Endothelial cell of umbilical vein (primary cell): ENCODE measurements at regions not wholly inside any gene's neighbourhood (a gene's known extent, or its start where the extent isn't known, plus 50 kb on each side); places are given as distances from the start of the nearest gene placed in this dataset.

Experiments used
- EZH2 ChIP-seq: IDR thresholded peaks from 2 replicates; pipeline ENCODE4 v1.6.1; 2012; ENCODE audit warnings: borderline replicate concordance, low read depth, mild to moderate bottlenecking, moderate library complexity, low read length, inconsistent platforms; ENCODE audit not compliant: severe bottlenecking
- FOS ChIP-seq: IDR thresholded peaks from 2 replicates; pipeline ENCODE4 v1.6.1; 2011; ENCODE audit warnings: mild to moderate bottlenecking, low read length, moderate library complexity, borderline replicate concordance; ENCODE audit not compliant: insufficient read depth
- GATA2 ChIP-seq: IDR thresholded peaks from 2 replicates; pipeline ENCODE4 v1.7.0; 2011; ENCODE audit warnings: low read depth, mild to moderate bottlenecking, moderate library complexity, mixed read lengths, low read length; ENCODE audit not compliant: insufficient read length, insufficient read depth
- JUN ChIP-seq: IDR thresholded peaks from 2 replicates; pipeline ENCODE4 v1.6.1; 2011; ENCODE audit warnings: borderline replicate concordance, low read depth; ENCODE audit not compliant: insufficient read length, insufficient read depth
- MYC ChIP-seq: IDR thresholded peaks from one replicate; pipeline ENCODE4 v1.6.1; 2011; ENCODE audit warnings: mild to moderate bottlenecking, low read depth, low read length
- POLR2A ChIP-seq: IDR thresholded peaks from 2 replicates; pipeline ENCODE4 v1.6.1; 2012; ENCODE audit warnings: low read depth, mild to moderate bottlenecking, control low read depth, low read length
- POLR2AphosphoS5 ChIP-seq: IDR thresholded peaks from 2 replicates; pipeline ENCODE4 v1.6.1; 2012; ENCODE audit warnings: low read depth, mild to moderate bottlenecking, control low read depth, low read length, moderate library complexity; ENCODE audit not compliant: insufficient read depth
- TF ChIP-seq, protein P1 (sequence below), 2 donors: IDR thresholded peaks; 1 replicate in 1 of 2; 2 replicates in 1 of 2; pipeline ENCODE4 v1.5.1; 2011; ENCODE audit warnings: low read length in 2 of 2, mild to moderate bottlenecking in 2 of 2, moderate library complexity in 2 of 2, control low read depth in 1 of 2, inconsistent platforms in 1 of 2, low read depth in 1 of 2; ENCODE audit not compliant: insufficient read depth in 1 of 2; ENCODE audit errors: extremely low read depth in 1 of 2
- TF ChIP-seq, protein P2 (sequence below): IDR thresholded peaks from 2 replicates; pipeline ENCODE4 v1.6.1; 2011; ENCODE audit not compliant: insufficient read depth, insufficient read length

- TF ChIP-seq EZH2: no peak
- no peak for TF ChIP-seq FOS
- TF ChIP-seq, protein P1, sequence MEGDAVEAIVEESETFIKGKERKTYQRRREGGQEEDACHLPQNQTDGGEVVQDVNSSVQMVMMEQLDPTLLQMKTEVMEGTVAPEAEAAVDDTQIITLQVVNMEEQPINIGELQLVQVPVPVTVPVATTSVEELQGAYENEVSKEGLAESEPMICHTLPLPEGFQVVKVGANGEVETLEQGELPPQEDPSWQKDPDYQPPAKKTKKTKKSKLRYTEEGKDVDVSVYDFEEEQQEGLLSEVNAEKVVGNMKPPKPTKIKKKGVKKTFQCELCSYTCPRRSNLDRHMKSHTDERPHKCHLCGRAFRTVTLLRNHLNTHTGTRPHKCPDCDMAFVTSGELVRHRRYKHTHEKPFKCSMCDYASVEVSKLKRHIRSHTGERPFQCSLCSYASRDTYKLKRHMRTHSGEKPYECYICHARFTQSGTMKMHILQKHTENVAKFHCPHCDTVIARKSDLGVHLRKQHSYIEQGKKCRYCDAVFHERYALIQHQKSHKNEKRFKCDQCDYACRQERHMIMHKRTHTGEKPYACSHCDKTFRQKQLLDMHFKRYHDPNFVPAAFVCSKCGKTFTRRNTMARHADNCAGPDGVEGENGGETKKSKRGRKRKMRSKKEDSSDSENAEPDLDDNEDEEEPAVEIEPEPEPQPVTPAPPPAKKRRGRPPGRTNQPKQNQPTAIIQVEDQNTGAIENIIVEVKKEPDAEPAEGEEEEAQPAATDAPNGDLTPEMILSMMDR (IDR thresholded peaks at IDR 0.05; ENCODE audit: extremely low read depth in 1 of 2, insufficient read depth in 1 of 2, low read depth in 1 of 2, low read length in 2 of 2): no peak
- TF ChIP-seq POLR2A: no peak
- TF ChIP-seq, protein P2, sequence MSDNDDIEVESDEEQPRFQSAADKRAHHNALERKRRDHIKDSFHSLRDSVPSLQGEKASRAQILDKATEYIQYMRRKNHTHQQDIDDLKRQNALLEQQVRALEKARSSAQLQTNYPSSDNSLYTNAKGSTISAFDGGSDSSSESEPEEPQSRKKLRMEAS: no peak
- TF ChIP-seq GATA2: no peak
- TF ChIP-seq POLR2AphosphoS5: no peak
- no peak for TF ChIP-seq JUN
- no peak for TF ChIP-seq MYC
Observed at GRCh38 chr3:55197021-55197420, 269.2 kb upstream of the LRTM1 start.
